ENCODE measurements at regions not wholly inside any gene's neighbourhood (a gene's known extent, or its start where the extent isn't known, plus 50 kb on each side); places are given as distances from the start of the nearest gene placed in this dataset.

DNA sequence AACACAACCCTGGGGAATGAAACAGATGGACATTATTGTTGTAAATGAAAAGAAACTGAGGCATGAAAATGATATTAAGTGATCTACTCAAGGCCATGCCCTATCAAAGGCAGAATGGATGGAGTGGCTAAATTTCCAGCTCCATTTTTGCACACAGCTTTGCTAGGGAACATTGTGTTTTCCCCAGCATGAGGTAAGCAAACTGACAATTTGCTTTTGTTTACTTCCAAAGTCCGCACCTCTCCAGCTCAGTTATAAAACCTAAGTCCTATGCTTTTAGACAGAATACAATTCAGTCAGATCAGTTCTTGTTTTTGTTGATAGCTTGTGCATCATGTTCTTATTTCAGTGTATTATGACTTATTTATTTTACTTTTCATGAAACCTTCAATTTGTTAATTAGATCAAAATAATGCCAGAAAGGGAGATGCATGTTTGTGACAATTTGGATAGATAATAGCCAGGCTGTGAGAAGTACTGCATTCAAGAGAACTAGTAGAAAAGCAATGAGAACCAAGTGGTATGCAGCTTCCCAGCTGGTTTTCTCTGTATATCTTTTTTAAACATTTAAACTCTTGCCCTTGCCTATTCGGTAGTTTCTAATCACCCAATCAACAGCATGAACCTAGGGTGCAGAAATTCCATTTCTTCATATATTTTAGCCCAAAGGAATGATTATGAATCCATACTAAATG, 380.8 kb downstream of the SPATA31D1 start:
- no peak for TF ChIP-seq POLR2A (IDR thresholded peaks at IDR 0.05)
- TF ChIP-seq CTCF (IDR thresholded peaks at IDR 0.05), result no peak

Measured in suprapubic skin (tissue), 3 donors.